Pancreas (tissue), 10 donors: ENCODE measurements at regions not wholly inside any gene's neighbourhood (a gene's known extent, or its start where the extent isn't known, plus 50 kb on each side); places are given as distances from the start of the nearest gene placed in this dataset.

Source experiments
- ATAC-seq, 4 donors: fragments of 200-7000 bp; cut with Tn5 transposase; one replicate each; pipeline versions ENCODE4 v1.8.0 to v1.9.1; 2020; ENCODE audit warnings: mild to moderate bottlenecking in 4 of 4, moderate library complexity in 4 of 4
- DNase-seq, 6 donors: peaks; one replicate each; pipeline ENCODE4 v3.0.0-alpha.2; 2020
- FAIRE-seq: peaks from 2 replicates; lab custom pipeline; 2012; peaks lifted over from hg19 to GRCh38; lab: Jason Lieb, UNC
- H3K27ac ChIP-seq, 4 donors: fragments of 200-600 bp; sonication (generic); 1 replicate in 3 of 4; 2 replicates in 1 of 4; pipeline versions ENCODE4 v1.5.0 to v1.8.0; 2020
- H3K27me3 ChIP-seq, 4 donors: fragments of 200-600 bp; one replicate each; pipeline ENCODE4 v1.8.0; 2021
- H3K36me3 ChIP-seq, 3 donors: fragments of 200-600 bp; sonication (generic) in 1 of 3; one replicate each; pipeline versions ENCODE4 v1.5.0 to v1.8.0; 2020 to 2021
- H3K4me1 ChIP-seq, 3 donors: fragments of 200-600 bp; one replicate each; pipeline ENCODE4 v1.8.0; 2021
- H3K4me3 ChIP-seq, 4 donors: fragments of 200-600 bp; sonication (generic) in 2 of 4; one replicate each; pipeline versions ENCODE4 v1.5.0 to v1.8.0; 2020 to 2021
- H3K9me3 ChIP-seq, 4 donors: fragments of 200-600 bp; one replicate each; pipeline ENCODE4 v1.8.0; 2021
- CTCF ChIP-seq, 4 donors: fragments of 200-600 bp; sonication (generic) in 3 of 4; IDR thresholded peaks; one replicate each; pipeline versions ENCODE4 v1.5.0 to v1.8.0; 2021; ENCODE audit warnings: antibody characterized with exemption in 4 of 4
- WGBS, 2 donors: extraction: QIAGEN DNeasy Blood & Tissue Kit; methylation state at CpG; one replicate each; pipeline ENCODE4 v1.1.7; 2013; 5-methylcytosine and 5-hydroxymethylcytosine counted together
- intact Hi-C, 3 donors: fragments of 100-400 bp; cut with DNase I; formaldehyde crosslinking; loops; one replicate each; pipeline versions ENCODE4 v1.11.1 to v1.14.2; 2022
- donor health status: healthy with polysubstance abuse.
- donor health status: DM: no; HTN: no; CAD: no; lungs with moderate emphysema.
- donor health status: DM: no; HTN: no; CAD: no.
- donor health status: control.
- donor health status: control.
- donor health status: Bipolar disorder and iron deficiency.
- donor health status: DM: yes; HTN: yes; CAD: no.
- donor health status: DM: no; HTN: no; CAD: no.
- donor health status: DM: no; HTN: no; CAD: no.
- donor health status: DM: yes; HTN: yes; CAD: no.

- 65 to 72% methylated on average over 2 of the region's 2 CpGs for WGBS, 2 donors
- intact Hi-C loops = no loop called here
- ATAC-seq (no peak), FAIRE-seq (no peak), DNase-seq (no peak)
- no peak for TF ChIP-seq CTCF (IDR thresholded peaks at IDR 0.05)
- no peaks in the 10 kb centered on the region for H3K36me3 ChIP-seq
- H3K4me1 ChIP-seq = peaks cover 0 to 5% (median 0%) of the 10 kb centered on the region in 3 donors
- H3K27ac ChIP-seq = no peak overlapping the region
- H3K9me3 ChIP-seq = no peaks in the 10 kb centered on the region
- no peaks in the 10 kb centered on the region for H3K27me3 ChIP-seq
- H3K4me3 ChIP-seq = no peak overlapping the region
Observed at GRCh38 chr2:209371407-209371806, 52.4 kb upstream of the MAP2 start.
